HFFc6 (cell line): ENCODE measurements at regions not wholly inside any gene's neighbourhood (a gene's known extent, or its start where the extent isn't known, plus 50 kb on each side); places are given as distances from the start of the nearest gene placed in this dataset.

Experiments used
- DNase-seq: peaks from one replicate; pipeline ENCODE4 v3.0.0-alpha.2; 2018
- H3K27ac Mint-ChIP-seq: 2 replicates; pipeline ENCODE4 v1.8.0; 2020; ENCODE audit warnings: mild to moderate bottlenecking, mixed read lengths
- H3K27me3 Mint-ChIP-seq: 2 replicates; pipeline ENCODE4 v1.8.0; 2021; ENCODE audit warnings: mild to moderate bottlenecking, moderate library complexity, mixed read lengths; ENCODE audit not compliant: insufficient read depth
- H3K36me3 Mint-ChIP-seq: 2 replicates; pipeline ENCODE4 v1.8.0; 2021; ENCODE audit warnings: low read depth, mixed read lengths
- H3K4me1 Mint-ChIP-seq: 2 replicates; pipeline ENCODE4 v1.8.0; 2020; ENCODE audit warnings: low read depth, mixed read lengths
- H3K4me3 Mint-ChIP-seq: 2 replicates; pipeline ENCODE4 v1.8.0; 2020; ENCODE audit warnings: mild to moderate bottlenecking, moderate library complexity, mixed read lengths
- H3K9me3 Mint-ChIP-seq: 2 replicates; pipeline ENCODE4 v1.8.0; 2020; ENCODE audit warnings: mild to moderate bottlenecking, mixed read lengths
- TF ChIP-seq, protein P1 (sequence below): fragments of 200-600 bp; sonication (generic); IDR thresholded peaks from 2 replicates; pipeline ENCODE4 v1.5.0; 2021; ENCODE audit warnings: antibody characterized with exemption, mild to moderate bottlenecking

DNA sequence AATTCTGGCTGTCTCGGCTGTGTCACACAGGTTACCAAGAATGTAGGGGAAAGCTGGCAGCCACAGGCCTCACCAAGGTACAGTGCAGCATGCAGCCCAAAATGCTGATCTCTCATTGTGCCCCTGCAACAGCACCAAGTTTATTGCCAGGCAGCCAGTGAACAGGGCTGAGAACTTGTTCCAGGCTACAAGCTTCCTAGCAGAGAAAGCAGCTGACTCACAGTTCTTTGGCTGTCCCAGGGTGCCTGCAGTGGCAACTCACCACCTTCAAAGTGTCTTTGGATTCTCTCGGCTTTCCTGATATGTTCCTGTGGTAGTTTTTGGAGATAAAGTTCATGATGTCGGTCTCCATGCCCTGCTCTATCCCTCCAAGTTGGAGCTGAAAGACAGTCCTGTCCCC is 719.1 kb upstream of the ANO3 start:
- Mint-ChIP-seq H3K9me3 (peaks cover 51% of the 10 kb centered on the region), H3K27ac (no peak overlapping the region), H3K4me1 (no peaks in the 10 kb centered on the region), H3K27me3 (no peaks in the 10 kb centered on the region; the same call in 1 of the 2 replicates), H3K4me3 (no peak overlapping the region), H3K36me3 (no peaks in the 10 kb centered on the region; the same call in 1 of the 2 replicates)
- TF ChIP-seq, protein P1, sequence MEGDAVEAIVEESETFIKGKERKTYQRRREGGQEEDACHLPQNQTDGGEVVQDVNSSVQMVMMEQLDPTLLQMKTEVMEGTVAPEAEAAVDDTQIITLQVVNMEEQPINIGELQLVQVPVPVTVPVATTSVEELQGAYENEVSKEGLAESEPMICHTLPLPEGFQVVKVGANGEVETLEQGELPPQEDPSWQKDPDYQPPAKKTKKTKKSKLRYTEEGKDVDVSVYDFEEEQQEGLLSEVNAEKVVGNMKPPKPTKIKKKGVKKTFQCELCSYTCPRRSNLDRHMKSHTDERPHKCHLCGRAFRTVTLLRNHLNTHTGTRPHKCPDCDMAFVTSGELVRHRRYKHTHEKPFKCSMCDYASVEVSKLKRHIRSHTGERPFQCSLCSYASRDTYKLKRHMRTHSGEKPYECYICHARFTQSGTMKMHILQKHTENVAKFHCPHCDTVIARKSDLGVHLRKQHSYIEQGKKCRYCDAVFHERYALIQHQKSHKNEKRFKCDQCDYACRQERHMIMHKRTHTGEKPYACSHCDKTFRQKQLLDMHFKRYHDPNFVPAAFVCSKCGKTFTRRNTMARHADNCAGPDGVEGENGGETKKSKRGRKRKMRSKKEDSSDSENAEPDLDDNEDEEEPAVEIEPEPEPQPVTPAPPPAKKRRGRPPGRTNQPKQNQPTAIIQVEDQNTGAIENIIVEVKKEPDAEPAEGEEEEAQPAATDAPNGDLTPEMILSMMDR: no peak
- DNase-seq: no peak

DNA sequence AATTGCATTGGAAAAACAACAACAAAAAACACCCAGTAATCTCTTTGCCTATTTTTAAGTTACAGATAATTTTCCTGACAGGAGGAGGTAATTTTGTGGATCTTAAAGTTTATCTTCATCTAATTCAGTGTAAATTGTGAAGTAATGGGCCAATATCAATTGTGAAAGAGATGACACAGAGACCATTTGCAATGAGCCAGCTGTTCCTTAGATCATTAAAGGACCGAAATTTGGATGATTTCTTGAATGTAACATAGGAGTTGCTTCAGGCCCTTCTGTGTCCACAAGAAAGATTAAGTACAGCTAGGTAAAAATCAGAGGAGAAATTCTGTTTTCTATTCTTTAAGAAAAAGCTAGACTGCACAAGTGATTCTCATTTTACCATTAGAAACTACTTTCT is 718.5 kb upstream of the ANO3 start:
- no peak for DNase-seq
- TF ChIP-seq, protein P1: no peak
- H3K36me3 Mint-ChIP-seq: no peaks in the 10 kb centered on the region; the same call in 1 of the 2 replicates
- H3K27me3 Mint-ChIP-seq: no peaks in the 10 kb centered on the region; the same call in 1 of the 2 replicates
- H3K4me3 Mint-ChIP-seq: no peak overlapping the region
- no peak overlapping the region for H3K27ac Mint-ChIP-seq
- H3K4me1 Mint-ChIP-seq: no peaks in the 10 kb centered on the region
- H3K9me3 Mint-ChIP-seq: peaks cover 45% of the 10 kb centered on the region

DNA sequence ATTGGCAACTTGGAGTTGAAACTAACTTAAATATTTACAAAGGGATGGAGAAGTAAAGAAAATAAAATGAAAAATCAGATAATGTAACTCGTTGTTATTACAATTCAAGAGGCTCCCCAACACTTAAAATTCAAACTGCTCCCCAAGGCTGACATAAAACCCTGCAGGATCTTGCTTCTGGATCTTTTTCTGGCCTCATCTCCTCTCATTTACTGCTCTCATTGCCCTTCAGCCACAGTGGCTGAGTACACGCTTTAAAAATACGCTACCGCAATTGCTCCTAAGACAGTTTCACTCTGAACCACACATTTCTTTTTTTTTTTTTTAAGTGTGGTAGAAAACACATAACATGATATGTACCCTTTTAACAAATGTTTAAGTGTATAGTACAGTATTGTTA is 718.1 kb upstream of the ANO3 start:
- H3K4me3 Mint-ChIP-seq: no peak overlapping the region
- H3K27ac Mint-ChIP-seq: no peak overlapping the region
- DNase-seq: no peak
- no peaks in the 10 kb centered on the region; the same call in 1 of the 2 replicates for H3K27me3 Mint-ChIP-seq
- H3K36me3 Mint-ChIP-seq: no peaks in the 10 kb centered on the region; the same call in 1 of the 2 replicates
- TF ChIP-seq, protein P1: no peak
- H3K9me3 Mint-ChIP-seq: peaks cover 42% of the 10 kb centered on the region
- H3K4me1 Mint-ChIP-seq: no peaks in the 10 kb centered on the region

DNA sequence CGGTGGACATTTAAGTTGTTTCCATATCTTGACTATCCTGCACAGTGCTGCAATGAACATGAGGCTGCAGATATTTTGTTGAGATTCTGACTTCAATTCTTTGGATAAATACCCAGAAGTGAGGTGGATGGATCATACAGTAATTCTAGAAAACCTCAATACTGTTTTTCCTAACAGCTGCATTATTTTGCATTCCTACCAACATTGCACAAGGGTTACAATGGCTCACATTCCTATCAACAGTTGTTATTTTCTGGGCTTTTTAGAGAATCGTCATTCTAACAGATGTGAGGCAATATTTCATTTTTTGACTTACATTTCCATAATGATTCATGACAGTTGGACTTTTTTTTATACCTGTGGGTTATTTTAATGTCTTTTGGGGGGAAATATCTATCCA is 716.9 kb upstream of the ANO3 start:
- H3K27me3 Mint-ChIP-seq: no peaks in the 10 kb centered on the region; the same call in 1 of the 2 replicates

DNA sequence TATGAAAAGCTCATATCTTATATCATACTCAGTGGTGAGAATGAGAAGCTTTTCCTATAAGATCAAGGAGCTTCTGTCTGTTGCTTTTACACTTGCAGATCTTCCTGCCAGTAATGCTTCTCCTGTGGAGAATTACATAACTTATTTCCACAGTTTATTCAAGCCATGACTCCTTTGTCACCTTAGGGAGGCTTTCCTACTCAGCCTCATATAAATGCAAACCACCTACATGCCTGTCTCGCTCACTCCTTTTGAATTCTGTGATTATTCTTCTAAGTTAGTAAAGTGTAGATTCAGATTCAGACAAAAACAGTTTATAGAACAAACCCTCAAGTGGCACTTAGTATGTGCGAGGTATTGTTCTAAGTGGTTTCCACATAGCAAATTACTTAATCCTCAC is 716.1 kb upstream of the ANO3 start:
- no peaks in the 10 kb centered on the region for H3K4me1 Mint-ChIP-seq

More for the DNA sequence above, 716.9 kb upstream of the ANO3 start:
- Mint-ChIP-seq H3K4me1 (no peaks in the 10 kb centered on the region), H3K9me3 (peaks cover 35% of the 10 kb centered on the region), H3K36me3 (no peaks in the 10 kb centered on the region; the same call in 1 of the 2 replicates), H3K4me3 (no peak overlapping the region), H3K27ac (no peak overlapping the region)
- no peak for DNase-seq
- TF ChIP-seq, protein P1: no peak

More for the DNA sequence above, 716.1 kb upstream of the ANO3 start:
- TF ChIP-seq, protein P1: no peak
- Mint-ChIP-seq H3K4me3 (no peak overlapping the region), H3K9me3 (peaks cover 27% of the 10 kb centered on the region), H3K36me3 (no peaks in the 10 kb centered on the region; the same call in 1 of the 2 replicates), H3K27me3 (no peaks in the 10 kb centered on the region; the same call in 1 of the 2 replicates), H3K27ac (no peak overlapping the region)
- no peak for DNase-seq
